Brain microvascular endothelial cell (primary cell): ENCODE measurements at regions not wholly inside any gene's neighbourhood (a gene's known extent, or its start where the extent isn't known, plus 50 kb on each side); places are given as distances from the start of the nearest gene placed in this dataset.

Experiments
- DNase-seq: peaks from one replicate; pipeline ENCODE4 v3.0.0-alpha.2; 2020
- H3K27ac ChIP-seq: fragments of 250-450 bp; sonication (Bioruptor Pico); 2 replicates; pipeline ENCODE4 v1.5.1; 2020; ENCODE audit warnings: mild to moderate bottlenecking, moderate library complexity
- H3K27me3 ChIP-seq: fragments of 250-450 bp; sonication (Bioruptor Pico); replicated peaks from 2 replicates; pipeline ENCODE4 v1.5.1; 2020; ENCODE audit warnings: mild to moderate bottlenecking
- H3K36me3 ChIP-seq: fragments of 250-450 bp; sonication (Bioruptor Pico); replicated peaks from 2 replicates; pipeline ENCODE4 v1.5.1; 2020; ENCODE audit warnings: mild to moderate bottlenecking
- H3K4me3 ChIP-seq: 2 replicates; pipeline ENCODE4 v1.5.1; 2011; ENCODE audit warnings: low read depth, mild to moderate bottlenecking, control low read depth, low read length, moderate library complexity
- in situ Hi-C: cut with HindIII; loops from 2 replicates; pipeline ENCODE4 v1.10.0; 2017; ENCODE audit warnings: low sequenced_read_pairs, low pct_ligation_motif_present
- TF ChIP-seq, protein P1 (sequence below): IDR thresholded peaks from 2 replicates; pipeline ENCODE4 v1.5.1; 2011; ENCODE audit warnings: low read depth, mild to moderate bottlenecking, moderate library complexity, low read length, control low read depth, inconsistent platforms; ENCODE audit errors: missing control alignments

DNA sequence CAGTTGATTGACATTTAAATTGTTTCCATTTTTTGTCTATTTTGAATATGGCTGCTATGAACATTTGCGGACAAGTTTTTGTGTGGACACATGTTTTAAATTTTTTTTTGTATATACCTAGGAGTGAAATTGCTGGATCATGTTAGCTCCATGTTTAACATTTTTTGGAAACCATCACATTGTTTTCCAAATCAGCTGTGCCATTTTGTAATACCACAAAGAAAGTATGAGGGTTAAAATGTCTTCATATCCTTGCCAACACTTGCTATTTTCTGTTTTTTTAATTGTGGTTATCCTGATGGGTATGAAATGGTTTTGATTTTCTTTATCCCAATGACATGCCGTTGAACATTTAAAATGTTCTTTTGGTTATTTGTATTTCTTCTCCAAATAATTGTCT lies 52.1 kb downstream of the CARTPT start:
- Histone ChIP-seq H3K27me3 (no peaks in the 10 kb centered on the region), H3K4me3 (no peak overlapping the region), H3K27ac (no peak overlapping the region), H3K36me3 (no peaks in the 10 kb centered on the region)
- in situ Hi-C loops, result no loop called here
- no peak for DNase-seq
- TF ChIP-seq, protein P1, sequence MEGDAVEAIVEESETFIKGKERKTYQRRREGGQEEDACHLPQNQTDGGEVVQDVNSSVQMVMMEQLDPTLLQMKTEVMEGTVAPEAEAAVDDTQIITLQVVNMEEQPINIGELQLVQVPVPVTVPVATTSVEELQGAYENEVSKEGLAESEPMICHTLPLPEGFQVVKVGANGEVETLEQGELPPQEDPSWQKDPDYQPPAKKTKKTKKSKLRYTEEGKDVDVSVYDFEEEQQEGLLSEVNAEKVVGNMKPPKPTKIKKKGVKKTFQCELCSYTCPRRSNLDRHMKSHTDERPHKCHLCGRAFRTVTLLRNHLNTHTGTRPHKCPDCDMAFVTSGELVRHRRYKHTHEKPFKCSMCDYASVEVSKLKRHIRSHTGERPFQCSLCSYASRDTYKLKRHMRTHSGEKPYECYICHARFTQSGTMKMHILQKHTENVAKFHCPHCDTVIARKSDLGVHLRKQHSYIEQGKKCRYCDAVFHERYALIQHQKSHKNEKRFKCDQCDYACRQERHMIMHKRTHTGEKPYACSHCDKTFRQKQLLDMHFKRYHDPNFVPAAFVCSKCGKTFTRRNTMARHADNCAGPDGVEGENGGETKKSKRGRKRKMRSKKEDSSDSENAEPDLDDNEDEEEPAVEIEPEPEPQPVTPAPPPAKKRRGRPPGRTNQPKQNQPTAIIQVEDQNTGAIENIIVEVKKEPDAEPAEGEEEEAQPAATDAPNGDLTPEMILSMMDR, result no peak

DNA sequence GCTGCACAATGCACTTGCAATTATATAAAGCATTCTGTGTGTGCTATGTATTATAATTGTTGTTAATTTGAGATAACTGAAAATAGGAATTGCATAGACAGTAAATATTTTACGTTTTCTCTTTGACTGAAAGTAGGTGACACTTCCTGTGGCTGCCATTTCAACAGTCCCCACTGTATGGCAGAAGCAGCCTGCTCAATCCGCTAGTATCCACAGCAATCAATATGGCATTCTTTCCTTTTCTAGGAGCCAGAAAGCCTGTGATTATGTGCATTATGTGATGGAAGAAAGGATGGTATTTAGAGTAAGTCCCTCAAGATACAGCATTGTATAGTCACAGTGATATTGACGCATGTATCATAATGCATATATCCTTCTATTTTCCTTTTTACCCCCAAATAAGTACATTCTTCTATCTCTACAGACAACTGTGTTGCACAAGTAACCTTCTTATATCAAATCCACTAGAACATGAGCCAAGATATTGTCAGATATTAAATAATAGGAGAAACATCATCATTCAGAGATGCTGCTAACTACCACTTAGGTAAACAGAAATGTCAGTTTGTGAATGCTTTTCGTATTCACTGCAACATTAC lies 59.7 kb downstream of the CARTPT start:
- Histone ChIP-seq H3K27me3 (no peaks in the 10 kb centered on the region), H3K36me3 (no peaks in the 10 kb centered on the region), H3K27ac (no peak overlapping the region), H3K4me3 (no peak overlapping the region)
- peak; percentile 11 for DNase-seq
- in situ Hi-C loops, result no loop called here
- TF ChIP-seq, protein P1, result peak; percentile 70

DNA sequence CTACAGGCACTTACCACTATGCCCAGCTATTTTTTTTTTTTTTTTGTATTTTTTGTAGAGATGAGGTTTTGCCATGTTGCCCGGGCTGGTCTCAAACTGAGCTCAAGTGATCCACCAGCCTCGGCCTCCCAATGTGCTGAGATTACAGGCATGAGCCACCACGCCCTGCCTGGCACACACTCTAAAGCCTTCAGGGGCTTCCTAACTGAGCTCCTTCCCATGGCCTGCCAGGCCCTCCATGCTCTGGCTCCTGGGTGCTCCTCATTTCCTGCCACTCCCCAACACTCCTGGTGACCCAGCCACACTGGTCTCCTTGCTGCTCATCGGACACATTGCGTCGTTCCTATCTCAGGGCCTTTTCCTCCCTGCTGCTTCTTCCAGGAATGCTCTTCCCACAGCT lies 61.5 kb downstream of the CARTPT start:
- in situ Hi-C loops, result no loop called here
- TF ChIP-seq, protein P1, result no peak

DNA sequence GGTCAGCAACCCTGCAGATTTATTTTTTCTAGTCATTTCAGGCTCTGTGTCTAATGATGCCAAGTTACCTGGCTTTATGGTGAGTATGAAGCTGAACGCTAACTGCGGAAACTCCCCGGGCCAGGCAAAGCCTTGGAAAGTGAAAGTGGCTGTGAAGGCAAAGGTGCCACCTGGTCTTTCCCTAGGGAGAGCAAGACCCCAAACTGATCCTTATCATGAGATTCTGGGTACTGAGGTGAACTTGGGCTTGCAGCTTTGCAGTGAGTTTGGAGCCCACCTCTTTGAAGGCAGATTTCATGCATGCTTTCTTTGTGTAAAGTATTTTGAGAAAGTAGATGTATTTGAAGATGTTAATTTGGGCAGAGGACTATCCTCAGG lies 63.3 kb downstream of the CARTPT start:
- no peak overlapping the region for H3K27ac ChIP-seq
- in situ Hi-C loops, result no loop called here
- no peak overlapping the region for H3K4me3 ChIP-seq
- no peaks in the 10 kb centered on the region for H3K36me3 ChIP-seq
- H3K27me3 ChIP-seq, result no peaks in the 10 kb centered on the region
- TF ChIP-seq, protein P1, result no peak
- DNase-seq, result no peak

More for the DNA sequence above, 61.5 kb downstream of the CARTPT start:
- no peak overlapping the region for H3K4me3 ChIP-seq
- no peaks in the 10 kb centered on the region for H3K27me3 ChIP-seq
- H3K36me3 ChIP-seq, result no peaks in the 10 kb centered on the region
- H3K27ac ChIP-seq, result no peak overlapping the region
- DNase-seq, result no peak

DNA sequence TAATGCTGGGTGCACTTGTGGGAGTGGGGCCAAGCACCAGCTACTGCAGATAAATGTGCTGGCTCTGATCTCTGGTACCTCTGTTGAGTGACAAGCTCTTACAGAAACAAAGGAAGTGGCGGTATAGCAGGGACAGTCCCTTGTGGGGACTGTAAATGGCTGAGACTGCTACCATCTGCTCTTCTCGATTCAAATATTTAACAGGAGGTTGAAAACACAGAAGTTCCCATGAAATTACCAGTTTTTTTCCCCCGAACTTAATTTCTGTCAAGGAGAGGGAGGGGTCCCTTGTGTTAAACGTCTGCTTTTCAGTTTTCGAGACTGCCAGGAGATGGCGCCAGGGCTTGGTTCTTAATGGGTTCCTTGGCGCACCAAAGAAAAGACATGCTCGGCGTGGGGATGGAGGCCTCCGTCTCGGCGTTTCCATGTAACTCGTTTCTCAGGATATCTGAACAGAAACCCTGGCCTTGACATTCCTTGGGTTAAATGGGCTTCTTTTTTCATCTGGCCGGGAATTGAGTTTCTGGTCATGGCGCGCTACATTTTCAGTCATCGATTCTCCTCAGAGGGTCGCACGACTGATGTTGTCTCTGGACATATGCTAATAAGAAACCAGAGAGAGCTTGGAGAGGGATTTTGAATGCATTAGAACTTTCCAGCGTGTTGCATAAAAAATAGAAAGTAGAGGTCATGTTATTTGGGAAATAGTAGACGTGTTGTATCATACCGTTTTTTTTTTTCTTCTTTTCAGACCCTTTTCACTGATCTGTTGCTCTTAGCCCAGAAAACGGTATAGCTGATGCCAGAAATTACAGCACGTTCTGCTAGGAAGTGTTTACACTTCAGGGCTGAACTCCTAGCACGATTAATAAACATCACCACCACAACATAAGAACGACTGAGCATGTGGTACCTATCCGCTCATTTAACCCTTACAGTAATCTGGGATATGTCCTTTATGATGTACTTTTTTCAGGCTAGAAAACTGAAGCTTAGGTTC lies 64.0 kb downstream of the CARTPT start:
- peak; percentile 81 for DNase-seq
- in situ Hi-C loops, result no loop called here
- TF ChIP-seq, protein P1, result peak; percentile 88
- Histone ChIP-seq H3K27me3 (no peaks in the 10 kb centered on the region), H3K36me3 (no peaks in the 10 kb centered on the region), H3K4me3 (peak overlapping the region; percentile 20), H3K27ac (no peak overlapping the region)
